SK-N-SH treated with all-trans-retinoic acid at 6 μM for 48 hours (cell line): ENCODE measurements at regions not wholly inside any gene's neighbourhood (a gene's known extent, or its start where the extent isn't known, plus 50 kb on each side); places are given as distances from the start of the nearest gene placed in this dataset.

Experiments
- ARNTL ChIP-seq: fragments of 450-650 bp; formaldehyde crosslinking; IDR thresholded peaks from 2 replicates; pipeline ENCODE4 v1.5.0; 2020; ENCODE audit warnings: low read depth, mild to moderate bottlenecking, moderate library complexity, borderline replicate concordance
- CSRNP3 ChIP-seq: fragments of 250-450 bp; sonication (Bioruptor Pico); IDR thresholded peaks from 2 replicates; pipeline ENCODE4 v1.5.1; 2021; ENCODE audit warnings: mild to moderate bottlenecking, moderate library complexity
- TCF4 ChIP-seq: fragments of 250-450 bp; sonication (Bioruptor Pico); IDR thresholded peaks from 2 replicates; pipeline ENCODE4 v1.8.0; 2021; ENCODE audit warnings: mild to moderate bottlenecking, moderate library complexity, borderline replicate concordance
- ZNF565 ChIP-seq: fragments of 450-650 bp; formaldehyde crosslinking; conservative IDR thresholded peaks from 2 replicates; pipeline ENCODE4 v1.5.0; 2020; ENCODE audit warnings: low read depth, mild to moderate bottlenecking, moderate library complexity
- ZNF8 ChIP-seq: fragments of 450-650 bp; formaldehyde crosslinking; IDR thresholded peaks from 2 replicates; pipeline ENCODE4 v1.5.0; 2020; ENCODE audit warnings: mild to moderate bottlenecking, moderate library complexity
- TF ChIP-seq, protein P1 (sequence below): fragments of 250-450 bp; sonication (Bioruptor Pico); IDR thresholded peaks from 2 replicates; pipeline ENCODE4 v1.8.0; 2020; ENCODE audit warnings: mild to moderate bottlenecking, moderate library complexity, borderline replicate concordance
- TF ChIP-seq, protein P2 (sequence below): fragments of 250-450 bp; sonication (Bioruptor Pico); IDR thresholded peaks from 2 replicates; pipeline ENCODE4 v1.8.0; 2021; ENCODE audit warnings: low read depth, mild to moderate bottlenecking, moderate library complexity, borderline replicate concordance

- no peak for TF ChIP-seq CSRNP3 (CRISPR knock-in tag)
- TF ChIP-seq, protein P1, sequence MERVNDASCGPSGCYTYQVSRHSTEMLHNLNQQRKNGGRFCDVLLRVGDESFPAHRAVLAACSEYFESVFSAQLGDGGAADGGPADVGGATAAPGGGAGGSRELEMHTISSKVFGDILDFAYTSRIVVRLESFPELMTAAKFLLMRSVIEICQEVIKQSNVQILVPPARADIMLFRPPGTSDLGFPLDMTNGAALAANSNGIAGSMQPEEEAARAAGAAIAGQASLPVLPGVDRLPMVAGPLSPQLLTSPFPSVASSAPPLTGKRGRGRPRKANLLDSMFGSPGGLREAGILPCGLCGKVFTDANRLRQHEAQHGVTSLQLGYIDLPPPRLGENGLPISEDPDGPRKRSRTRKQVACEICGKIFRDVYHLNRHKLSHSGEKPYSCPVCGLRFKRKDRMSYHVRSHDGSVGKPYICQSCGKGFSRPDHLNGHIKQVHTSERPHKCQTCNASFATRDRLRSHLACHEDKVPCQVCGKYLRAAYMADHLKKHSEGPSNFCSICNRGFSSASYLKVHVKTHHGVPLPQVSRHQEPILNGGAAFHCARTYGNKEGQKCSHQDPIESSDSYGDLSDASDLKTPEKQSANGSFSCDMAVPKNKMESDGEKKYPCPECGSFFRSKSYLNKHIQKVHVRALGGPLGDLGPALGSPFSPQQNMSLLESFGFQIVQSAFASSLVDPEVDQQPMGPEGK (CRISPR knock-in tag), result no peak
- no peak for TF ChIP-seq ZNF565 (CRISPR knock-in tag)
- TF ChIP-seq, protein P2, sequence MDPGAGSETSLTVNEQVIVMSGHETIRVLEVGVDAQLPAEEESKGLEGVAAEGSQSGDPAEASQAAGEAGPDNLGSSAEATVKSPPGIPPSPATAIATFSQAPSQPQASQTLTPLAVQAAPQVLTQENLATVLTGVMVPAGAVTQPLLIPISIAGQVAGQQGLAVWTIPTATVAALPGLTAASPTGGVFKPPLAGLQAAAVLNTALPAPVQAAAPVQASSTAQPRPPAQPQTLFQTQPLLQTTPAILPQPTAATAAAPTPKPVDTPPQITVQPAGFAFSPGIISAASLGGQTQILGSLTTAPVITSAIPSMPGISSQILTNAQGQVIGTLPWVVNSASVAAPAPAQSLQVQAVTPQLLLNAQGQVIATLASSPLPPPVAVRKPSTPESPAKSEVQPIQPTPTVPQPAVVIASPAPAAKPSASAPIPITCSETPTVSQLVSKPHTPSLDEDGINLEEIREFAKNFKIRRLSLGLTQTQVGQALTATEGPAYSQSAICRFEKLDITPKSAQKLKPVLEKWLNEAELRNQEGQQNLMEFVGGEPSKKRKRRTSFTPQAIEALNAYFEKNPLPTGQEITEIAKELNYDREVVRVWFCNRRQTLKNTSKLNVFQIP (CRISPR knock-in tag), result no peak
- TF ChIP-seq ZNF8, result no peak
- TF ChIP-seq ARNTL (CRISPR knock-in tag), result no peak
- no peak for TF ChIP-seq TCF4 (CRISPR knock-in tag)
These were observed 171.6 kb upstream of the FOXP2 start for GRCh38 chr7:114242992-114243507.
